ENCODE measurements at regions not wholly inside any gene's neighbourhood (a gene's known extent, or its start where the extent isn't known, plus 50 kb on each side); places are given as distances from the start of the nearest gene placed in this dataset.

GRCh38 chr6:104095661-104096416 is 763.9 kb downstream of the HACE1 start:
- DNase-seq (ENCODE audit: low read depth in 2 of 2): no peak

GRCh38 chr6:104087765-104088164 is 772.0 kb downstream of the HACE1 start:
- no peak for DNase-seq (ENCODE audit: low read depth in 2 of 2)

- DNase-seq (ENCODE audit: low read depth in 2 of 2): no peak
These were observed 791.4 kb downstream of the HACE1 start for GRCh38 chr6:104068281-104068680.

GRCh38 chr6:104064876-104065275 is 794.8 kb downstream of the HACE1 start:
- DNase-seq (ENCODE audit: low read depth in 2 of 2): no peak

- no peak for DNase-seq (ENCODE audit: low read depth in 2 of 2)
These were observed 809.3 kb downstream of the HACE1 start for GRCh38 chr6:104050455-104050854.

GRCh38 chr6:104046426-104046825 is 813.3 kb downstream of the HACE1 start:
- DNase-seq (ENCODE audit: low read depth in 2 of 2): no peak

GRCh38 chr6:104031346-104031745 is 828.4 kb downstream of the HACE1 start:
- no peak for DNase-seq (ENCODE audit: low read depth in 2 of 2)

GRCh38 chr6:104022126-104022525 is 837.6 kb downstream of the HACE1 start:
- no peak for DNase-seq (ENCODE audit: low read depth in 2 of 2)

GRCh38 chr6:104019075-104019753 is 840.5 kb downstream of the HACE1 start:
- no peak for DNase-seq (ENCODE audit: low read depth in 2 of 2)

GRCh38 chr6:104017410-104018381 is 842.0 kb downstream of the HACE1 start:
- DNase-seq (ENCODE audit: low read depth in 2 of 2): no peak

- no peak for DNase-seq (ENCODE audit: low read depth in 2 of 2)
These were observed 845.4 kb downstream of the HACE1 start for GRCh38 chr6:104014163-104014959.

GRCh38 chr6:104013312-104013971 is 846.3 kb downstream of the HACE1 start:
- no peak for DNase-seq (ENCODE audit: low read depth in 2 of 2)

GRCh38 chr6:104010897-104011296 is 848.8 kb downstream of the HACE1 start:
- no peak for DNase-seq (ENCODE audit: low read depth in 2 of 2)

GRCh38 chr6:104003803-104004516 is 855.8 kb downstream of the HACE1 start:
- DNase-seq (ENCODE audit: low read depth in 2 of 2): no peak

GRCh38 chr6:103995571-103995970 is 864.1 kb downstream of the HACE1 start:
- DNase-seq (ENCODE audit: low read depth in 2 of 2): no peak

GRCh38 chr6:103983860-103984259 is 875.9 kb downstream of the HACE1 start:
- DNase-seq (ENCODE audit: low read depth in 2 of 2): no peak

GRCh38 chr6:103983011-103983410 is 876.7 kb downstream of the HACE1 start:
- DNase-seq (ENCODE audit: low read depth in 2 of 2): no peak

- no peak for DNase-seq (ENCODE audit: low read depth in 2 of 2)
These were observed 877.1 kb downstream of the HACE1 start for GRCh38 chr6:103982574-103982973.

GRCh38 chr6:103979308-103979707 is 880.4 kb downstream of the HACE1 start:
- no peak for DNase-seq (ENCODE audit: low read depth in 2 of 2)

GRCh38 chr6:103937389-103937788 is 922.3 kb downstream of the HACE1 start:
- no peak for DNase-seq (ENCODE audit: low read depth in 2 of 2)

All from activated CD4-positive, alpha-beta T cell treated with anti-CD3 and anti-CD28 coated beads for 24 hours (primary cell).